ENCODE measurements at regions not wholly inside any gene's neighbourhood (a gene's known extent, or its start where the extent isn't known, plus 50 kb on each side); places are given as distances from the start of the nearest gene placed in this dataset.

GRCh38 chr15:98344591-98344990, 303.7 kb upstream of the IGF1R start:
- no TSS peak for BruUV-seq (replicated peaks)
- Histone ChIP-seq H3K4me1 (no peaks in the 10 kb centered on the region), H3K27me3 (replicated peaks; ENCODE audit: control insufficient read depth, insufficient read depth, low read length) (no peaks in the 10 kb centered on the region), H3K9me3 (no peaks in the 10 kb centered on the region), H3K36me3 (ENCODE audit: control insufficient read depth, insufficient read depth, low read length) (no peaks in the 10 kb centered on the region), H3K4me3 (ENCODE audit: low read depth, low read length) (no peak overlapping the region)
- ChIA-PET CTCF (no interaction called here), POLR2A (no interaction called here)
- Mint-ChIP-seq H3K27ac (ENCODE audit: unreplicated experiment) (no peak overlapping the region), H3K9me3 (ENCODE audit: unreplicated experiment) (no peaks in the 10 kb centered on the region), H3K4me1 (ENCODE audit: low read depth, unreplicated experiment) (no peaks in the 10 kb centered on the region), H3K4me3 (ENCODE audit: unreplicated experiment) (no peak overlapping the region), H3K36me3 (ENCODE audit: insufficient read depth, unreplicated experiment) (no peaks in the 10 kb centered on the region), H3K27me3 (ENCODE audit: insufficient read depth, unreplicated experiment) (peaks cover 8% of the 10 kb centered on the region)
- TF ChIP-seq CTCF (IDR thresholded peaks at IDR 0.05; ENCODE audit: insufficient read depth in 1 of 2, low read depth in 1 of 2, low read length in 1 of 2, severe bottlenecking in 1 of 2, unreplicated experiment in 1 of 2), result no peak
- DNase-seq, result no peak
- intact Hi-C loops (cut with micrococcal nuclease; ENCODE audit: unreplicated experiment), result no loop called here

- ChIA-PET CTCF (no interaction called here), POLR2A (no interaction called here)
- no peaks in the 10 kb centered on the region for H3K9me3 ChIP-seq
- no peaks in the 10 kb centered on the region for H3K36me3 Mint-ChIP-seq (ENCODE audit: insufficient read depth, unreplicated experiment)
- H3K27me3 Mint-ChIP-seq (ENCODE audit: insufficient read depth, unreplicated experiment), result peaks cover 5% of the 10 kb centered on the region
- no peaks in the 10 kb centered on the region for H3K4me1 Mint-ChIP-seq (ENCODE audit: low read depth, unreplicated experiment)
- H3K4me1 ChIP-seq, result no peaks in the 10 kb centered on the region
- no peaks in the 10 kb centered on the region for H3K36me3 ChIP-seq (ENCODE audit: control insufficient read depth, insufficient read depth, low read length)
- H3K27me3 ChIP-seq (replicated peaks; ENCODE audit: control insufficient read depth, insufficient read depth, low read length), result no peaks in the 10 kb centered on the region
- H3K9me3 Mint-ChIP-seq (ENCODE audit: unreplicated experiment), result no peaks in the 10 kb centered on the region
- intact Hi-C loops (cut with micrococcal nuclease; ENCODE audit: unreplicated experiment), result no loop called here
- DNase-seq, result no peak
- no peak overlapping the region for H3K4me3 ChIP-seq (ENCODE audit: low read depth, low read length)
- H3K4me3 Mint-ChIP-seq (ENCODE audit: unreplicated experiment), result no peak overlapping the region
- no TSS peak for BruUV-seq (replicated peaks)
- H3K27ac Mint-ChIP-seq (ENCODE audit: unreplicated experiment), result no peak overlapping the region
- no peak for TF ChIP-seq CTCF (IDR thresholded peaks at IDR 0.05; ENCODE audit: insufficient read depth in 1 of 2, low read depth in 1 of 2, low read length in 1 of 2, severe bottlenecking in 1 of 2, unreplicated experiment in 1 of 2)
These were observed 301.3 kb upstream of the IGF1R start for GRCh38 chr15:98347001-98347400.

GRCh38 chr15:98347866-98348265, 300.5 kb upstream of the IGF1R start:
- Mint-ChIP-seq H3K36me3 (ENCODE audit: insufficient read depth, unreplicated experiment) (no peaks in the 10 kb centered on the region), H3K9me3 (ENCODE audit: unreplicated experiment) (no peaks in the 10 kb centered on the region), H3K4me3 (ENCODE audit: unreplicated experiment) (no peak overlapping the region), H3K27me3 (ENCODE audit: insufficient read depth, unreplicated experiment) (peaks cover 5% of the 10 kb centered on the region), H3K27ac (ENCODE audit: unreplicated experiment) (no peak overlapping the region), H3K4me1 (ENCODE audit: low read depth, unreplicated experiment) (no peaks in the 10 kb centered on the region)
- ChIA-PET POLR2A (no interaction called here), CTCF (no interaction called here)
- no peaks in the 10 kb centered on the region for H3K9me3 ChIP-seq
- intact Hi-C loops (cut with micrococcal nuclease; ENCODE audit: unreplicated experiment), result no loop called here
- no TSS peak for BruUV-seq (replicated peaks)
- no peak for DNase-seq
- H3K4me1 ChIP-seq, result no peaks in the 10 kb centered on the region
- no peaks in the 10 kb centered on the region for H3K36me3 ChIP-seq (ENCODE audit: control insufficient read depth, insufficient read depth, low read length)
- H3K4me3 ChIP-seq (ENCODE audit: low read depth, low read length), result no peak overlapping the region
- TF ChIP-seq CTCF (IDR thresholded peaks at IDR 0.05; ENCODE audit: insufficient read depth in 1 of 2, low read depth in 1 of 2, low read length in 1 of 2, severe bottlenecking in 1 of 2, unreplicated experiment in 1 of 2), result no peak
- H3K27me3 ChIP-seq (replicated peaks; ENCODE audit: control insufficient read depth, insufficient read depth, low read length), result no peaks in the 10 kb centered on the region

All from Caco-2 (cell line).